GM19463 (cell line): ENCODE measurements at regions not wholly inside any gene's neighbourhood (a gene's known extent, or its start where the extent isn't known, plus 50 kb on each side); places are given as distances from the start of the nearest gene placed in this dataset.

Experiments
- ATAC-seq: cut with Tn5 transposase; IDR thresholded peaks from one replicate; pipeline ENCODE4 v1.9.1; 2021; ENCODE audit warnings: mild to moderate bottlenecking, moderate library complexity; ENCODE audit not compliant: unreplicated experiment

DNA sequence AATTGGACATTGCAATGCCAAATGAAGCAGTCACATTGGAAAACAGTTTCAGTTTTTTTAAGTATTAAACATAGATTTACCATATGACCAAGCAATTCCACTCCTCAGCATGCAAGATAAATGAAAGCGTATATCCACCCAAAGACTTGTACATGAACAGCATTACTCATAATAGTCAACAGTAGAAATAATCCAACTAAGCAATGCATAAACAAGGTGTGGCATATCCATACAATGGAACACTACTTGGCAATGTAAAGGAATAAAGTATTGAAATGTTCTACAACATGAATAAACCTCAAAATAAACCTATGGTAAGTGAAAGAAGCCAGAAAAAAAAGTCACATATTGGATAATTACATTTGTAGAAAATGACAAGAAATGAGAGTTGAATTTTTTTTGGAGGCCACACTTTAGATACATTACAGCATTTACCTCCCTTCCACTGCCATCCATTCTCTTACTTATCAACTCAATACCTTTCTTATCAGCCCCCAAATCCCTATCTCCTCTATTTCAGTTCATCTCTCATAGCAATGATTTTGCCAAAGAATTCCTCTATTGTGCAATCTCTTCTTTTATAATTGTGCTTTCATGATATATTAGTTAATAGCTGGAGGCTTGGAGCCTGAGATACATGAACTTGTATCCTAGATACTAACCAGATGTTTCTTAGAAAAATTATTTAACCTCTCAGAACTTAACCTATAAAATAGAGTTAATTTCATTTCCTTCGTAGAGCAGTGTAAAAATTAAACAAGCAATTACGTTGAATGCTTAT, 414.2 kb upstream of the C1orf87 start:
- ATAC-seq = no peak

GRCh38 chr1:60483509-60483908, 409.9 kb upstream of the C1orf87 start:
- ATAC-seq = no peak

GRCh38 chr1:60470246-60470645, 396.7 kb upstream of the C1orf87 start:
- no peak for ATAC-seq

DNA sequence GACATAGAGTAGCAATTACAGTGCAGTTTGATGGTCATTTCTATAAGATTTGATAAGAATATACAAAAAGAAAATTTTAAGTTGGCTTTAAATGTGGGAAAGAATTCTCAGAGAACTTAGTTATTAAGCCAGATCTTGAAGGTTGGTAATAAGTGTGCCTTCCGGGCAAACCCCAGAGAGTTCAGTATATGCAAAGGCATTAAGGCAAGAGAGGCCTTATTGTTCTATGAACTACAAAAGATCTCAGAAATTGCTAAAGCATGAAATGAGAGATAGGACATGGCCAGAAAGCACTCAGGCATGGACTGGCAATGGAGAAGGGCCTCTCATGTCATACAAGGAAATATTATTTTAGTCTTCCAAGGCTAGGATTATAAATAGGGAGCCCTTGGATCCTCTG, 390.2 kb upstream of the C1orf87 start:
- ATAC-seq = no peak

DNA sequence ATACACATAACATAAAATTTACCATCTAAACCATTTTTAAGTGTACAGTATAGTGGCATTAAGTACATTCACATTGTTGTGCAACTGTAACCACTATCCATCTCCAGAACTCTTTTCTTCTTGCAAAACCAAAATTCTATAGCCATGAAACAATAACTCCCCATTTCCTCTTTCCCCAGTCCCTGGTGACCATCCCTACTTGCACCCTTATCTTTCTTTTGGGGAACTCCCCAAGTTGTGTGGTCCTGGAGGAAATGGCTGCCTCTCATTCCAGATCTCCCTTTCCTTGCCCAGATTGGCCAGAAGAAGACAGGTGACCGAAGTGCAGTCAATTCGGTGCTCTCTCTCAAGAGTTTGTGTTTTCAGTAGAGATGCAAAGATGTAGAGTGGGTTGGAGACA, 389.6 kb upstream of the C1orf87 start:
- ATAC-seq = no peak

DNA sequence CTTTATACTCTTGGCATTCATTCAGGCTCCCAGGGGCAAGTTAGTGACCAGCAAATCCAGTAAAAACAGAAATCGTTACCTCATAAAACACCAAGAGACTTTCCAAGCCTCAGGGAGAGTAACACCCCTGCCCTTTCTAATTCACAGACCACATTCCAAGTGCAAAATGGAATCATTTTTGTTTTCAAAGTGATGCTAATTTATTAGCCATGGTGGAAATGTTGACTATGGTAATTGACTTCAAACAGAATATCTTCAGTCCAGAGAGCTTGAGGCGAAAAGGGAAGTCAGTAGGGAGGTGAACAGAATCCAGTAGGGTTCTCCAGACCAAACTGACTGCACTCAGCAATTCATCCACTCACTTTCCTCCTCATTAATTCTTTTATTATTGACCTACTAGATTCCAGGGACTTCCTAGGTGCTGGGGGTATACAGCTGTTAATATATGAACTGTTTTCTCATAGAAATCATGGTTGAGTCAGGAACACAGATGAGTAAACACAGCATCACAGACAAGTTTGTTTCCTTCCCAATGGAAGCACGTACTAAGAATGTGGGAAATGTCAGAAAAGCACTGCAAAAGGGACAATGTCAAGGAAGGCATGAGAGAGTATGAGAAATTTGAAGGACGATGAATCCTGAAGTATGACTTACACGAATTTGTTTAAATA, 388.5 kb upstream of the C1orf87 start:
- no peak for ATAC-seq

GRCh38 chr1:60458111-60458510, 384.5 kb upstream of the C1orf87 start:
- ATAC-seq = no peak

GRCh38 chr1:60449876-60450275, 376.3 kb upstream of the C1orf87 start:
- ATAC-seq = no peak

GRCh38 chr1:60448850-60449249, 375.3 kb upstream of the C1orf87 start:
- no peak for ATAC-seq

- no peak for ATAC-seq
These were observed 371.1 kb upstream of the C1orf87 start for GRCh38 chr1:60444680-60445079.

DNA sequence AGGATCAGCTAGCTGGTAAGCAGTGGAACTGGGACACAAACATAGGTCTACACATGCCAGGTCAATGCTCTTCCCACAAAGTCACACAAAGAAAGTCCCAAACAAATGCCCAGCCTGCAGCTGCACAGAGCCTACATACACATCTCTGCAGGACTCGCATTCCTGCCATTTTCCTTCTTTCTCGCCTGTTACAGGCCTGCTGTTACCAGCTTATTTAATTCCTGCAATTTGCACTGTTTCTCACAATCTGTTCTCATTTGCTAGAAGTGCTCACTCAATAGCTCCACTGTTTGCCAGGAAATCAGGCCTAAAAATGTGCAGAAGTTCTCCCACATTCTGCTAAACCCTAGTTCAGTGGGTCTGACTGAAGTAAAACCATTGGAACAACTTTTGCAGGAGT, 362.6 kb upstream of the C1orf87 start:
- ATAC-seq = no peak

DNA sequence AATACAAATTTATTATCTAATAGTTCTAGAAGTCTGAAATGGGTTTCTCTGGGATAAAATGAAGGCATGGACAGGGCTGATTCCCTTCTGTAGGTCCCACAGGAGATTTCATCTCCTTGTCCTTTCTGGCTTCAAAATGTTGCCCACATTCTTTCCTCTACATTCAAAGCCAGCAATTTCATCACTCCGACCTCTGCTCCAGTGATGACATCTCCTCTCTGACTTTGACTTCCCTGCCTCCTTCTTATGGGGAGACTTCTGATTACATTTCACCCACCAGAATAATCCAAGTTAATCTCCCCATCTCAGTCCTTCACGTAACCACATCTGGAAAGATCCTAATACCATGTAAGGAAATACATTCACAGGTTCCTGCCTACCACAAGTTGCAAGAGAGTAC, 358.0 kb upstream of the C1orf87 start:
- no peak for ATAC-seq

- ATAC-seq = no peak
These were observed 356.8 kb upstream of the C1orf87 start for GRCh38 chr1:60430375-60430774.

DNA sequence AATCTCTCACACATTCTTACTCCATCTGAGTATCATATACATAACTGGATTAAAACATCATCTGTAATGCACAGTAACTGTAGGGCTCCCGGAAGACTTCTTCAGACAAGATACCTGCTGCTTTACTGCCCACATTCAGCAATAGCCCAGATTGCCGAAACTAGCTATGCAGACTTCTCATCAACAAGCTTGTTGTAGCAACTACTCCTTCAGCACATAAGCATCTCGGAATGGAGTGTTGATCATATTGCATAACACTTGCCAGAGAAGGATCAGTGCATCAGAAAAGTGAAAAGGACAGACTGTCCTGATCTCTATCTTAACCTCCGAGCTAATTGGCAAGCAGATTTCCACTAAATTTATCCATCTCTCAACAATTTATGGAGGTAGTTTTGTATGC, 354.6 kb upstream of the C1orf87 start:
- ATAC-seq = no peak

- no peak for ATAC-seq
These were observed 354.1 kb upstream of the C1orf87 start for GRCh38 chr1:60427701-60428100.

GRCh38 chr1:60427194-60427593, 353.6 kb upstream of the C1orf87 start:
- ATAC-seq = no peak

GRCh38 chr1:60425528-60425927, 352.0 kb upstream of the C1orf87 start:
- peak; percentile 63 for ATAC-seq

DNA sequence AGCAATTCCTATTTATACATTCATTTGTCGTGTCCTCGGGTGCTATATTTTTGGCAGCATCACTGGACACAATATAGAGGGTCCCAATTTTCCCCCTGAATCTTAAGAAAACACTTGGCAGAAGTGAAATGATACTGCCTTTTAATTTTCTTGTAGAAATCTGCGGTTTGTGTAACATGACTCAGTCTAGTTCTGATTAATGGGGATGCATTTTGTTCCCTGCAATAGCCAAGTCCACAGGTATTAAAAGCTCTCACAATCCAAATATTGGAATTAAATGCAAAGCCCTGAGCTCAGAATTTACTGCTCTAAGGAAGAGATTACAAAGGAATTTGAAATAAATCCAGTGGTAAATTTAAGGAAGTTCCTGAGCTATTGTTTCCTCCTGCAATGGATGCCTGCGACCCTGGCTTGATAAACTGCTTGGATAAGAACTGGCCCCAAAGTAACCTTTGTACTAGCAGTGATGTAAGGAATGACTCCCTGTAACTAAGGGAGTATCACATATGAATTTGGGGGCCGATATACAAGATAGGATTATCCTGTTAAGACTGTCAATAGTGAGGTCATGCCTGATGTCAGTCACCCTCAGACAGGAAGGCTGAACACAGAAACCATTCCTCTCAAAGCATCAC, 349.7 kb upstream of the C1orf87 start:
- no peak for ATAC-seq

DNA sequence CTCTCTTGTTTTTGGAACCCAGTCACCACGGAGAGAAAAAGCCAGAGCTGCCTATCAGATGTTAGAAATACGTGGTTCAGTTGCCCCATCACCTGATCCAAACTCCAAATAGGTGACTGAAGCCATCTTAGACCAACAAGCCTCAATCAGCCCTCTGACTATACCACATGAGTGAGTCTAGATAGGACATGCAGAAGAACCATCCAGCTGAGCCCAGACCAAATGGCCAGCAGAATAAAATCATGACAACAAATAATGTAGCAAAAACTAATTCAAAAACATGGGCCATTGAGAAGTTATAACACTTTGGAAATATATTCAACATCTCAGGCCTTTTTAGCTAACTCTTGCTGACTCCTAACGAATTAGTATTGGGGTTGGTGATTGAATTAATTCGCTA, 348.4 kb upstream of the C1orf87 start:
- ATAC-seq = no peak

GRCh38 chr1:60419023-60419422, 345.5 kb upstream of the C1orf87 start:
- ATAC-seq = no peak

DNA sequence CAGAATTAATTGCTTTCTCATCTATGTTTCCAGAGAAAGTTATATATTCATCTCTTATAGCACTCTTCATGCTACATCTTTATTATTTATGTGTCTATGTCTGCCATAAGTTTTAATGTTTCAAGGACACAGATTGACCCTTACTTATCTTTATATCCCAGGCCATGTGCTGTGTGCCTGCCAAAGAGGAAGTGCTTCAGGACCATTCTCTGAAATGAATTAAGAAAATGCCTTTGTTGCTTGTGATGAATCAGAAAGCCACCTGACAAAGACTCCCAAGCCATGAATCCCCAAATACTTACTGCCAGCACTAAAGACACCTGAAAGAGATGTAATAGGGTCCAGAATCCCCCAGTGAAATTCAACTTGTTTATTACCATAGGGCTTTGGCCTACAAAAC, 342.1 kb upstream of the C1orf87 start:
- ATAC-seq = no peak

- ATAC-seq = no peak
These were observed 339.5 kb upstream of the C1orf87 start for GRCh38 chr1:60413091-60413490.
